BJ (cell line): ENCODE measurements at regions not wholly inside any gene's neighbourhood (a gene's known extent, or its start where the extent isn't known, plus 50 kb on each side); places are given as distances from the start of the nearest gene placed in this dataset.
"Not testable (repeated sequence)": the region's sequence is repeated elsewhere in the genome, so short reads cannot be mapped to it uniquely, and the experiment has no call there.

ENCODE experiments used
- CTCF ChIA-PET: fragments of 350-600 bp; formaldehyde crosslinking; extraction: SDS; loops from one replicate; lab custom pipeline; 2021; ENCODE audit warnings: antibody characterized with exemption, inconsistent platforms; lab: Yijun Ruan, JAX
- POLR2A ChIA-PET: fragments of 300-600 bp; sonication (Branson Sonifier 250); formaldehyde crosslinking; extraction: SDS; loops from one replicate; lab custom pipeline; 2021; ENCODE audit warnings: antibody characterized with exemption; lab: Charles Lee
- DNase-seq: peaks from one replicate; pipeline ENCODE4 v3.0.0-alpha.2; 2011; ENCODE audit warnings: low read depth
- H3K27me3 ChIP-seq: 2 replicates; pipeline ENCODE4 v1.6.0; 2011; ENCODE audit warnings: low read length; ENCODE audit not compliant: control insufficient read depth, insufficient read depth
- H3K36me3 ChIP-seq: 2 replicates; pipeline ENCODE4 v1.5.1; 2011; ENCODE audit warnings: low read length; ENCODE audit not compliant: control insufficient read depth, insufficient read depth
- H3K4me3 ChIP-seq: 2 replicates; pipeline ENCODE4 v1.5.1; 2011; ENCODE audit warnings: low read depth, mild to moderate bottlenecking, control low read depth, low read length
- TF ChIP-seq, protein P1 (sequence below): IDR thresholded peaks from 2 replicates; pipeline ENCODE4 v1.5.1; 2011; ENCODE audit warnings: low read depth, mild to moderate bottlenecking, control low read depth, inconsistent platforms, low read length, moderate library complexity; ENCODE audit not compliant: insufficient read depth

DNA sequence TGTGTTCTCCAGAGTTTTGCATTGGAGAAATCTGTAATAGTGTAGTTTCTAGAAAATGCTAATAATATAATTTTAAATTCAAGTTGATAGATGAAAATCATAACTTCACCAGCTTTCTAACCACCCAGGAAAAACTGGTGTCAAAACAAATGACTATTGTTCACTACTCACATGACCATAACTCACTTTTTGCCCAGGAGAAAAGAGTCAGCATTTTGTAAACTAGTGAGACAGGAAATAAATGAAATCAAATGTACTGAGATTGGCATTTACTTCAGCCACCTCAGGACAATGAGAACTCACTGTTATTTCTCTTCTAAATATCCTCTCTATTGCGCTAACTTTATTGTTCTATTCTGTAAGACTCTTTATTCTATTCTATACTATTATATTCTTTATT lies 176.0 kb upstream of the FOLH1 start:
- H3K4me3 ChIP-seq, DNase-seq, POLR2A ChIA-PET, H3K27me3 ChIP-seq, CTCF ChIA-PET, H3K36me3 ChIP-seq: not testable (repeated sequence)

DNA sequence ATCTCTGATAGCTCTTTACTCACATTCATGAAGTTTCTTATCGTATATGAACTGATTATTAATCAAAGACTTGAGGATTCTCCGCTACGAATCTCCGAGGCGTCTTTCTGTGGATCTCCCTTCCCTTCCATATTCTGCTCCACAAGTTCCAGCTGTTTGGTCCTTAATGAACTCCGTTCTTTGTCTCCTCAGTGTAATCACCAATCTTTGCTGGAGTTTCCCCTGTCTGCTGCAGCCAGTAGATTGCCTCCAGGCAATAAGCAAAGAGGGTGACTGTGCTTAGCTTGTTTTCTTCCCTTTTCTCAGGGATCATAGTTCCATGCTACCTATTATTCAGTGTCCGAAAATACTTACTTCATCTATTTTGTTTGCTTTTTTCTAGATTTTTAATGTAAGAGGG lies 169.6 kb upstream of the FOLH1 start:
- CTCF ChIA-PET = no interaction called here
- POLR2A ChIA-PET = no interaction called here
- TF ChIP-seq, protein P1, sequence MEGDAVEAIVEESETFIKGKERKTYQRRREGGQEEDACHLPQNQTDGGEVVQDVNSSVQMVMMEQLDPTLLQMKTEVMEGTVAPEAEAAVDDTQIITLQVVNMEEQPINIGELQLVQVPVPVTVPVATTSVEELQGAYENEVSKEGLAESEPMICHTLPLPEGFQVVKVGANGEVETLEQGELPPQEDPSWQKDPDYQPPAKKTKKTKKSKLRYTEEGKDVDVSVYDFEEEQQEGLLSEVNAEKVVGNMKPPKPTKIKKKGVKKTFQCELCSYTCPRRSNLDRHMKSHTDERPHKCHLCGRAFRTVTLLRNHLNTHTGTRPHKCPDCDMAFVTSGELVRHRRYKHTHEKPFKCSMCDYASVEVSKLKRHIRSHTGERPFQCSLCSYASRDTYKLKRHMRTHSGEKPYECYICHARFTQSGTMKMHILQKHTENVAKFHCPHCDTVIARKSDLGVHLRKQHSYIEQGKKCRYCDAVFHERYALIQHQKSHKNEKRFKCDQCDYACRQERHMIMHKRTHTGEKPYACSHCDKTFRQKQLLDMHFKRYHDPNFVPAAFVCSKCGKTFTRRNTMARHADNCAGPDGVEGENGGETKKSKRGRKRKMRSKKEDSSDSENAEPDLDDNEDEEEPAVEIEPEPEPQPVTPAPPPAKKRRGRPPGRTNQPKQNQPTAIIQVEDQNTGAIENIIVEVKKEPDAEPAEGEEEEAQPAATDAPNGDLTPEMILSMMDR = no peak
- no peaks in the 10 kb centered on the region for H3K36me3 ChIP-seq
- no peak for DNase-seq
- H3K27me3 ChIP-seq = no peaks in the 10 kb centered on the region
- no peak overlapping the region for H3K4me3 ChIP-seq

DNA sequence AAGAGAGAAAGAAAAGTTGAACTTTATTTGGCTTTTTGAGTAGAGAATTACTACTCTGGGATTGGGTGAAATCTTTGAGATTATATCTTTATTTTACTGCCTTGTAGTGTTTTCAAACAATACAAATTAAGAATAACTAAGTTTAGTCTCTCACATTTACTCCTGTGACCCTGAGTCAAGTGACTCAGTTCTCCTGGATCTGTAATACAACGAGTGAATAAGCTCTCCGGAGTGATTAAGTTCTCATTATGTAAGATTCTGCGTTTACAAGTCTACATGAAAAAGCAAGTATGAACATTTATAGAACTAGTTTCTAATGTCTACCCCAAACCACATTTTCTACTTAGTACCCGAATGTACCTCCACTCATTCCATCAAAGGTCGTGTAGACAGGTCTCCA lies 165.5 kb upstream of the FOLH1 start:
- H3K4me3 ChIP-seq, POLR2A ChIA-PET, DNase-seq, H3K36me3 ChIP-seq, H3K27me3 ChIP-seq, CTCF ChIA-PET: not testable (repeated sequence)

DNA sequence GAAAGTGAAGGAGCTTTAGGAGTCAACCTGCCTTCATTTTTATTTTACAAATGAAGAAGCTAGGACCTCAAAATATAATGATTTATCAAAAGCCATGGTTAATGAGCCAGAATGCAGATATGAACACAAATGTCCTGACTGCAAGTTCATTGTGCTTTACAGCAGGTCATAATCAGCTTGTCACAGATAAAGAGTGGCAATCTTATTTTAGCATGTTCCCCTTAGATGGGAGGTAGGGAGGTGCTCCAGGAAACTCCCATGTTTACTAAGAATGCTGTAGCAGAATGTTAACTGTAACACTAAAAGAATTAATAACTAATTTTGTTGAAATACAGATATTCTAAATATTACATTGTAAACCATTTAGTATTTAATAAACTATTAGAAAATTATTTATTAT lies 165.0 kb upstream of the FOLH1 start:
- POLR2A ChIA-PET, H3K36me3 ChIP-seq, H3K4me3 ChIP-seq, H3K27me3 ChIP-seq, CTCF ChIA-PET, DNase-seq: not testable (repeated sequence)

DNA sequence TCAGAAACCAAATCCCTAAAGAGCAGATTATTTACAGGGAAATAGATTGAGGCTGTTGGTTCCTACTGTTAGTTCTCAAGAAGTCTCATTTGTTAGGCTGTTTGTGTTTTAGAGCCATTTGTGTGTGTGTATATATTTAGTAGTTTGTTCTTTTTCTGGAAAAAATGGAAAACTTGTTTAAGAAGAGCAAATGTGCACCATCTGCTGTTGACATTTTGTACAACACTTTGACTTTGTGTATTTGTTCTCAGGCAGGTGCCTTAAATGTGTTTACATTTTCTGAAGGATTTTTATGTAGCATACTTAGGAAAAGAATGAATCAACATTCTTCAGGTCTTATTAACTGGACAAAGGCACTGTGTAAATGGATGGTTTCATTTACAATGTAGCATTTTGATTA lies 163.7 kb upstream of the FOLH1 start:
- H3K36me3 ChIP-seq, DNase-seq, CTCF ChIA-PET, POLR2A ChIA-PET, H3K27me3 ChIP-seq, H3K4me3 ChIP-seq: not testable (repeated sequence)

DNA sequence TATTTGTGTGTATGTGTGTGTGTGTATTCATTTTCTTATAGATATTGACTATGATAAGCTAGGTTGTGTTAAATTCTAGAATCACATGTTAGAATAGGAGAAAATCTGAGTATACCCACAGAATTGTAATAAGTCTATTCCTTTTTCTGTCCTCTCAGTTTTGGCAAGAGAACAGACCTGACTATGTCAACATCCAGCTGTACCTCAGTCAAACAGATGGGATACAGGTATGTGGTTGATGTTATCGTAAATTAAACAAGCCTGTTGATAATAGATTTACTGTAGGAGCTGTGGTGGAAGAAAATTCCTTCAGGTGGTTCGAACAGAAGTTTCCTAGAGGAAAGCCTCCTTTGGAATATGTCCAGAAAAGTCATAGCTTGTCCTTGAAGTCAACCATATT lies 160.2 kb upstream of the FOLH1 start:
- H3K4me3 ChIP-seq, CTCF ChIA-PET, H3K27me3 ChIP-seq, H3K36me3 ChIP-seq, DNase-seq, POLR2A ChIA-PET: not testable (repeated sequence)

DNA sequence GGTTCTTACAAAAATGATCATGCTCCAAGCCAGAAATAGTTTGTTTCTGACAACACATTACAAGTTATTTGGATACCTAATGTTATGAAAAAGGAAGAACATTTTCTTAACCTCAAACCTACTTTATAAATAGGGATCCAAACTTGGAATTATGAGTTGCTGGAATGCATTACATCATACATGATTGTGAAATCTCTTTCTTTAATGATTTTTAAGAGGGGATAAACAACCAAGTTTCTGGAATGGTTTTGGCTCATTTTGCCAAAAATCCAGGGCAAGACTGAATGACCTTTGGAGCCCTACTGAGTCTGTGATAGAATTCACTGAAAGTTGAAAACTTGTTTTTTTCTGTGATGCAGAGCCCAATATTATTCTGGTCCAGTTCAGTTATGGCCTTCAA lies 157.0 kb upstream of the FOLH1 start:
- H3K4me3 ChIP-seq, H3K36me3 ChIP-seq, POLR2A ChIA-PET, CTCF ChIA-PET, H3K27me3 ChIP-seq, DNase-seq: not testable (repeated sequence)

DNA sequence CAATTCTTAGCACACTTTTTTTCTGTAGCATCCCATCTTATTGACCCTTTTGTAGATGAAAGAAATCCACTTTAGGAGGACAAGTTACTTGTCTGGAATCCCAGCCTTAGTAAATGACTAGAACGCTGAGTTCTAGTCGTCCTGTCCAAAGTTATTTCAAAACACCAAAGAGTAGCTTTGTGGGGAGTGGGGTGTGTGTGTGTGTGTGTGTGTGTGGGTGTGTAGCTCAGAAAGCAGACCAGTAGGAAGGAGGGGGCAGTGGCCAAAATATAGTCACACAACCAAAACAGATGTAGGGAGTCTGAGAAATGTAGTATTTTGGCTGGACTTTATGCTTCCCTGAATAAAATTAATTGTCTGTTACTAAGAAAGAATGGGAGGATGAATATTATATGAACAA lies 154.6 kb upstream of the FOLH1 start:
- POLR2A ChIA-PET, CTCF ChIA-PET, H3K36me3 ChIP-seq, DNase-seq, H3K4me3 ChIP-seq, H3K27me3 ChIP-seq: not testable (repeated sequence)

DNA sequence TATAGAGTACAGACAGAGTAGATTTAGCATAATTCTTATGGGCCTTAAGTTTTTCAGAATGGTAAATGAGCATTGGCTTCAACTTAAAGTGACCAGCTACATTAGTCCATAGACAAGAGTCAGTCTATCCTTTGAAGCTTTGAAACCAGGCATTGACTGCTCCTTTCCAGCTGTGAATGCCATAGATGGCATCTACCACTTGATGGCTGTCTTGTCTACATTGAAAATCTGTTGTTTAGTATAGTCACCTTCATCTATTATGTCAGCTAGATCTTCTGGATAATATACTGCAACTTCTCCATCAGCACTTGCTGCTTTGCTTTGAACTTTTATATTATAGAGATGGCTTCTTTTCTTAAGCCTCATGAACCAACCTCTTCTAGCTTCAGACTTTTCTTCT lies 146.1 kb upstream of the FOLH1 start:
- CTCF ChIA-PET, H3K4me3 ChIP-seq, POLR2A ChIA-PET, DNase-seq, H3K36me3 ChIP-seq, H3K27me3 ChIP-seq: not testable (repeated sequence)

DNA sequence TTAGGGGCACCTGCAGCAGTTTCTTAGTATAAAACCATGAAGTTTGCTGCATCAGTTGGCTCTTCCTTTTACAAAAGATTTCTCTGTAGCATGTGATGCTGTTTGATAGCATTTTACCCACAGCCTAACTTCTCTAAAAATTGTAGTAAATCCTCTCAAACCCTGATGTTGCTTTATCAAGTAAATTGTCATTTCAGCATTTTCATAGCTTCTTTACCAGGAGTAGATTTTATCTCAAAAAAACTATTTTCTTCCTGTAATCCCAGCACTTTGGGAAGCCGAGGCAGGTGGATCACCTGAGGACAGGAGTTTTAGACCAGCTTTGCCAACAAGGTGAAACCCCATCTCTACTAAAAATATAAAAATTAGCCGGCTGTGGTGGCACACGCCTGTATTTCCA lies 144.5 kb upstream of the FOLH1 start:
- DNase-seq, CTCF ChIA-PET, H3K4me3 ChIP-seq, H3K36me3 ChIP-seq, POLR2A ChIA-PET, H3K27me3 ChIP-seq: not testable (repeated sequence)

DNA sequence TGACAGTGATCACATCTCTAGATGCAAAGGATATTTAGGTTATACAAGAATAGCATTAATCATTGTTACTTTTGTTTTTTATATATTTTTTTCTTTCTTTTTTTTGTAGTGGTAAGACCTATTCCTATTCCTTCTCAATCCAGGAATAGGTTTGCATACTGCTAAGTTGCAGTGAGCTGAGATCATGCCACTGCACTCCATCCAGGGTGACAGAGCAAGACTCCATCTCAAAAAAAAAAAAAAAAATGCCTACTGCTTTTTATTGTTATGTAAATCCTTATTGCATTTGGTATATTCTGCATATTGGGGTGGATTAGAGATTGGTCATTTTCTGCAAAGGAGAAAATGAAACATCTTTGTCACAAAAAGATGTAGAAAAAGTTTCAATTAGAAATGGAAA lies 138.2 kb upstream of the FOLH1 start:
- POLR2A ChIA-PET, CTCF ChIA-PET, H3K4me3 ChIP-seq: not testable (repeated sequence)

DNA sequence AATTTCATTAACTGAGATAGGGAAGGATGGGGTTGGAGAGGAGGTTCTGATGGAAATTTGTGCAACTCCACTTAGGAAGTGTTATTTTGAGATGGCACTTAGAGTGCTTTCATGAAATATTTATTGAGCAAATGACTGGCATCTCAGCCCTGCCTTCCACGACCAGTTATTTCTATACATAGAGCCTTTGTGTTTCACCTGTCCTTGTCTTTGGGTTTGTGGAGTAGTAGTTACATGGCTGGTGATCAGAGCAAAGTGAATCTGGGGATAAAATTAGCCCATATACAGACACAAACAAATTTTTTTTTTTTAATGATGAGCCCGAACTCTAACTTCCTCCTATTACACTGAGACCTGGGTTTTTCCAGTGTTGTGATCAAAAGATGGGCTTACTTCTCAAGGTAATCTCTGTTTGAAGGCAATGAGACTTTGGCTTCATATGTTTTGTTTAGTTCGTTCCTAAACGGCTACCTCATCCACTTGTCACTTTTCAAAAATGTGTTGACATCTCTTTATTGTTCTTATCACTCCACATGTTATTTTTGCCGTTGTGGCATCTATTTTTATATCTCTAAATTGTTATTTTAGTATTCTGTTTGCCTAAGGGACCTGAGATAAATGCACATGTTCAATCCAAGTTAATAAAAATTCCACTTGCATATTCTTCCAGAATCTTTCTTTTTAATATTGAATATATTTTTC lies 120.2 kb upstream of the FOLH1 start:
- DNase-seq, POLR2A ChIA-PET, H3K27me3 ChIP-seq, H3K36me3 ChIP-seq, H3K4me3 ChIP-seq, CTCF ChIA-PET: not testable (repeated sequence)

More for the DNA sequence above, 138.2 kb upstream of the FOLH1 start:
- H3K27me3 ChIP-seq, H3K36me3 ChIP-seq, DNase-seq: not testable (repeated sequence)

DNA sequence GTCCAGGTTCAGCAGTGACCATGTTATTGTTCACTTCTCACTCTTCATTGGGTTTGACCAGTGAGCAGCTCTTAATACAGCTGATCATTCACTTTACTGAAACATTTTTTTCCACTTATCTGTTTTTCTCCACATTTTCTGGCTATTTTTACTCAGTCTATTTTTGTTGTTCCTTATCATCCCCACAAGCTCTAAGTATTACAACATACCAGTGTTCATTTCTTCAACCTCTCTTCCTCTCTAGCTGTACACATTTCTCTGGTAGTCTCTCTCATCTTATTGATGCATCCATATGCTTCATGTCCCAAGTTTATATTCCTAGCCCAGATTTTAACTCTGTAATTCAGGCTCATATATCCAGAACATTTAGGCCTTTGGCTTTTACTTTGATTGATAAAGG lies 119.4 kb upstream of the FOLH1 start:
- H3K4me3 ChIP-seq, CTCF ChIA-PET, H3K27me3 ChIP-seq, DNase-seq, POLR2A ChIA-PET, H3K36me3 ChIP-seq: not testable (repeated sequence)
